ENCODE measurements at regions not wholly inside any gene's neighbourhood (a gene's known extent, or its start where the extent isn't known, plus 50 kb on each side); places are given as distances from the start of the nearest gene placed in this dataset.
A peak's percentile ranks its signal among the peaks of the same experiment; 100 is the strongest.

DNA sequence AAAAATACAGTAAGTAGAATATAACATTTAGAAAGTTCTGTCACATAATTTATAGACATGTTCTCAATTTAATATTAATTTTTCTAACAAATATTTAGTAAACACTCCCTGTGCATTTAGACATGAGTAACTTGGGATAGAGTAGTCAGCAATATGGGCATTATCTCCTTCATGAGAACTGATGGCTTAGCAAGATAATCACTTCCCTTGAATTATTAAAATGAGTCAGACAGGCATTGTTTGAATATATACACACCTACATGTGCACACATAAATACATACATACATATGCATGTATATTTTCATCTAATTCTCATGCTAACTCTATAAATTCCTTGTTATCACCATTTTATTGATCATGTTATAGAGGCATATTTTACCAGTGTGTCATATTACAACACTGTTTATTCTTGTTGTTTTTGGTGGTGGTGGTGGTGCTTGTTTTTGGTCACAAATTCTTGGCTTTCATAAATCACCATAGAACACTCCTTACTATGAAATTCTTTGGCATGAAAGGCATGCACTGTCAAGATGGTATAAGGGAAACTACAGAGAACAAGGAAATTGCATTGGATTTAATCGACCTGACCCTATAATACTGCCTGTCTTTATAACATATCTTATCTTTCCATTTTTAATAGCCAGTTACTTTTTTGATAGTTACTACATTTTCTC is 434.5 kb upstream of the MANEA start:
- no peak for DNase-seq

GRCh38 chr6:95143408-95144180 is 433.7 kb upstream of the MANEA start:
- DNase-seq: no peak

DNA sequence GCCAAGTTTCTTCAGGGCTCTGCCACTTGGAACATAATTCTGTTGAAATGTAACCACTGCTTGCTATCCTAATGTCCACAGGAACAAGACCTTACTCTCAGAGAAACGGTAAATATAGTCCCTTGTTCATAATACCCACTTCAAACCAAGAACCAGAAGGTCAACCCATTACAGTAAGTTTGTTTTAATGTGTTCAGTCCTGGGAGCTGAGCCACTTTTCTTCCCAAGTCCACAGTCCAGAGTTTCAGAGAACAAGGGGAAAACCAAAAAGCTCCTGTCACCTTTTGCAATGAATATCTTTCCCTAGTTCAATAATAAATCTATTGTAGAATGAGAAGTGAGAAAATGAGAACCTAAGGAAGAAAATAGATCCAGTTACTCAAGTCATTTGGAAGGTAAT is 431.9 kb upstream of the MANEA start:
- no peak for DNase-seq

GRCh38 chr6:95159557-95159956 is 417.8 kb upstream of the MANEA start:
- no peak for DNase-seq

GRCh38 chr6:95169775-95170174 is 407.6 kb upstream of the MANEA start:
- no peak for DNase-seq

DNA sequence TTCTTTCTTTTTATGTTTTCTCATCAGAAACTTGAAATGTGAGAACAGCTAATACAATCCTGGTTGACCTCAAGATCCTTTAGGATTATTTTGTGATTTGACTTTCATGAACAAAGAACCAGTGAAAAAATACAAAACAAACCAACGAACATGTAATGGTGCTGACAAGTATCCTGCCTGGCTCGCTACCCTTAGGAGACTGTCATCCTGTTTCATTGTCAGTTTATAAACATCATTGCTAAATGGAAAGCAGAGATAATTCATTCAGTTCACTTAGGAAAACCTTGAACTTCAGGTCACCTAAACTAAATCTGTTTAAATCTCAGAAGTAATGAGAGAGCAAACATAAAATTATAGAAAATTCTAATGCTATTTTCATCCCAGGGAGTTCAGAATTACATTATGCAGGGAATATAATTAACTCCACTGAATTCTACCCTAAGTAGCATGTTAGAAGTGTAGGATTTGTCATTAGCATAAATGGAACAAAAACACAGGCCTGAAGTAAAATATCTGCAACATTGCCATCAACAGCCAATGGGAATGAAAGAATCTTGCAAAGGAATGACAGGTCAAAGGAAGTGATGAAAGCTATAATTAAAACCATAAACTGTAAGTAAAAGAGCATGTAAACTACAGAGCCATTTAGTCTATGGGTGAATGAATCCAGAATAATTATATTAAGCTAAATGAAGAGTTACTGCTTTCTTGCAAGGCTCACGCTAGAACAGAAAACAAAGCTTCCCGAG is 401.2 kb upstream of the MANEA start:
- DNase-seq: no peak

- DNase-seq: no peak
Measured at GRCh38 chr6:95185874-95186273, 391.5 kb upstream of the MANEA start.

DNA sequence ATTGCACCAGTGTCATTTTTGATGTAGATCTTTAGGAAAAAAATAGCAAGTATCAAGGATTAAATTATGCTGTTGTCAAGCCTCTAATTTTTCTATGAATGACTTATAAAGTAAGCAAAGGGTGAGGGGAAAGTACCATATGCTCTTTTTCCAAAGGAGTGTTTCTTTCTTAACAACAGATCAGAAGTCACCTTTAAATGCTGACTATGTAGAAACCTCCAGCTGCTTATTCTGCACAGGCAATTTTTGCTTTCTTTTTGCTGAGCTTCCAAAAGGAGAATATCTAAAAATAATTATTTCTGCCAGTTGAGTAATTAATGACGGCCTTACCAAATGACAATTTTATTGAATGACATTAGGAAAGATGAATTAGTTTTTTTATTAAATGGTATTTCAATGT is 390.6 kb upstream of the MANEA start:
- no peak for DNase-seq

DNA sequence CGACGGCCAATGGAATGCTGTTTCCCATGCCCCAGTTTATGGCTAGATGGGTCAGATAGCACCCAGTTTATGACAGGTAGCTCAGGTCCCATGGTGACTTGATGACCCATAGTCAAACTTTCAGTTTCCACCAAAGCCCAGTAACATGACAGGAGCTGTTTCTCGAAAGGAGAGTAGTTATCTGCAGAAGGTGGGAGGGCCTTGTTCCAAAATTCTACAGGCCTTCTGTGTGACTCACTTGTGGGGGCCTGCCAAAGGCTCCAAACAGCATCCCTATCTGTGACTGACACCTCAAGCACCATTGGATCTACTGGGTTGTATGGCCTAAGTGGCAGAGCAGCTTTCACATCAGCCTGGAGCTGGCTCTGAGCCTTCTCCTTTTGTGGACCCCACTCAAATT is 379.7 kb upstream of the MANEA start:
- DNase-seq: no peak

DNA sequence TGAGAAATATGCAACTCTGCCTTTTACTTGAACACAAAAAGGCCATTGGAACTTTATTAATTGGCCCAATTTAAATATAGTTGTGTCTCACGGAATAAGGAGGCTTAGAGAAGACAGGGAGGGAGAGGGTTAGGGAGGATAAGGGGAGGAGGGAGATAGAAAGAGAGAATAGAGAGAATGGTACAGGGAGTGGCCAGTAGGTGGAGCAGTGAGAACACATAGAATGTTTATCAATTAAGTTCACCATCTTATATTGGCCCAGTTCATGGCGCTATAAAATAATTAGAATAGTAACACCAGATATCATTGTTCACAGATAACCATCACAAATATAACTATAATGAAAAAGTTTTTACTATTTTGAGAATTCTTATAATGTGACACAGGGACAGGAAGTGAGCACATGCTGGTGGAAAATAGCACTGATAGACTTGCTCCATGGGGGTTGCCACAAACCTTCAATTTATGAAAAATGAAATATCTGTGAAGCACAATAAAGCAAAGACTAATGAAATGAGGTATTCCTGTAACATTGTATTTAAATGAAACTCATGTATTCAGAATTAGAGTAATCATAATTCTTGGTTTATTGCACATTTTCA is 374.1 kb upstream of the MANEA start:
- DNase-seq: peak; percentile 72

DNA sequence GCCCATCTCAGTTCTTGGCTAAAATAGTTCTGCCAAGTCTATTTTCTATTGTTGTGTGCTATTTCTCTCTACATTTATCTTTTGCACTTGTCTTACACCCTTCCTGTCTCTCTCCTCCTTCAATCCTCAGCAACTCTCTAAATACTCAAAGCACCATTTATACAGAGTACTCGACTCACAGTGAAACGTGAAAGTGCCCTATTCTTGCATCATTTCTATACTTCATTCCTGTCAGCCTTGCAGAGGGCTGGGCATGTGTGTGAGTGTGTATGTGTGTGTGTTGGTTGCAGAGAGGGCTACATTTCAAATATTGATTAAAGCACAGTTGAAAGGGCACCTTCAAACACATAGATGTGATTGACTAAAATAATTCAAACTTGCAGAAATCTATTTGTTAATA is 373.2 kb upstream of the MANEA start:
- DNase-seq: no peak

DNA sequence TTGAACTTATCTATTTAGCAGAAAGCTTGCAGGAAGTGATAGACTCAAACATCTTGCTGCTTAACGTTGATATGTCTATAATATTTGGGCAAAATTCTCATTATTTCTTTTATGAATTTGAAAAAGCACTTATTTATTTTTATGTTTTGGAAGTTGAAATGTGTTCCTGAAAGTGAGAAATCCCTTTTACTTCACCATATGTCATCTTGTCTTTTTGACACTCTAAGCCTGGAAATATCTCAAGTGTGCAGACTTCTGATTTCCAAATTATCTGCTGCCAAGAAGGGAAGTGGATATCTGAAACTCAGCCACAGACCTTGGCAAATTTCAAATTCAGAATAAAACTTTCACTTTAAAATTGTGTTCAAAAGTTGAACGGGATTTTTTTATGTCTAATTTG is 368.7 kb upstream of the MANEA start:
- DNase-seq: no peak

DNA sequence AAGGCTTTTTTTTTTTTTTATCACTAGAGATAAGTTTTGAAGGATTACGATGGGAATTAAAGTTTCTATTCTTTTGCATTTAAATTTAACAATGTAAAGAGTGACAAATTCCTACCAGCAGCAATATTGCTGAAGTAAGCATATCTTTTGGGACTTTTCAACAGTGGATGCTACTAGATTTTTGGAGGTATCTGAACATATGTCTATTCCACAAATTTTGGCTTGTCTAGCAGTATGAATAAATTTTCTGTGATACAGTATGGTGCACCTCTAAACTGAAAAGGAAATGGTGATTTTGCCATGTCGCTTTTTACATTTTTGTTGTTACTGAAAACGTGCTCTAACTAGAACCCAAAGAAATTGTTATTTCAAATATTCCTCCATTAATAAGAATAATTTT is 368.3 kb upstream of the MANEA start:
- DNase-seq: no peak

- no peak for DNase-seq
Measured at GRCh38 chr6:95216555-95216954, 360.8 kb upstream of the MANEA start.

DNA sequence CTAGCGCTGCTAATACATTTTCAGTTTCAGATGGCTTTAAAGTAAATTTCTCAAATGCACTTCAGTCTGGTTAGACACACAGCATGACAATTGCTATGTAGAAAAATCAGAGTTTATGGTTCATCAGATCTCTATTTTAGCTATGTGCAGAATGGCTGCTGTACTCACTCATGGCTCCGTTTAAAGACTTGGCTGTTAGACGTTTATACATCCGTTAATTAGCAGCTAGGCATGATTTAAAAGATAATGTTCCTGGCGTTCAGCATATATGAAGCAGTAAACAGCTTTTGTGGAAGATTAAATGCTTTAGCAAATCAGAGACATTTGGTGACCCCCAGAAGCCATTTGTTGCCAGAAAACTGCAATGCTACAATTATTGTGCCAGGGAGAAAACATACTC is 350.0 kb upstream of the MANEA start:
- no peak for DNase-seq

DNA sequence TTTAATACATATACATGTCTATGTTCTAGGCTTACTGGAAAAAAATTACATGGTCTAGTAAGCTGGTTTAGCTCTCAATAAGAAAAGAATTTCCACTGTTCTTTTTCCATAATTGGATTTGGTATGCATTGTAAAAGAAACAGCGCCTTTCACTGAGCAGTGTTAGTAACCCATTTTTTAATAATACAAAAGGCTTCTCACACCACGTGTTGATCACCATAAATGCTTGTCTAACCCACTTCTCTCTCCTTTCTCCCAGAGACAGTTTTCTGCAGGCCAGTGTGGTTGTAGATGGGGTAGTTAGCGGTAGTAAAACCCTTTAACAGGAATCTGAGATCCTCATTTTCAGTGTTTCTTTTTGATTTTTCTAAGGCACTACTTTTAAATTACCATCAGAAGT is 348.7 kb upstream of the MANEA start:
- no peak for DNase-seq

DNA sequence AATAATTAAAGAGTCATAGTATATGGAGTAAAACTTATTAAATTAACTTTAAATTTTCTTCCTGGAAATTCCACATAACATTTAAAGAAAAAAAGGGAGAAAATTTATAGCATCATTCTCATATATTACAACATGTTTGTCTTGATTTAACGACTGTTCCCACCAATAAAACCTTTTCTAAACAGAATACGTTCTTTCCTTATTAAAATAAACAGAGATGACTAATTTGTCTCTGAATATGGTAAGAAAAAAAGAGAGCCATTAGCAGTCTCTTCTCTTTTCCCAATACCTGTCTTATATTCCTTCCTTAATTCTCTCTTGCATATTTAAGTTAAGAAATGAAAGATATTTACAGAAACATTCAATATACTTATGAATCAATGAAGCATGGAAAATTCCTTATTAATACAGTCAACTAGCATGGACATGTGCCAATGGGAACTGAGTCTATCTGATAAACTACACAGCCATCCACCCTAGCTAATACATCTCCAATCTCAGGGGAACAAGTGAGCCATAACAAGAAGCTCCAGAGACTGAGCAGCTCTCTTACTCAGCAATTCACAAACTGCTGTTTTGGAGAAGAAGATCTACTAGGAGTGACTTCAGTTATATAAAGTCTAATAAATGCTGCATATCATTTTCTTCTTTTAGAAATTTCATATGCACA is 347.1 kb upstream of the MANEA start:
- no peak for DNase-seq

DNA sequence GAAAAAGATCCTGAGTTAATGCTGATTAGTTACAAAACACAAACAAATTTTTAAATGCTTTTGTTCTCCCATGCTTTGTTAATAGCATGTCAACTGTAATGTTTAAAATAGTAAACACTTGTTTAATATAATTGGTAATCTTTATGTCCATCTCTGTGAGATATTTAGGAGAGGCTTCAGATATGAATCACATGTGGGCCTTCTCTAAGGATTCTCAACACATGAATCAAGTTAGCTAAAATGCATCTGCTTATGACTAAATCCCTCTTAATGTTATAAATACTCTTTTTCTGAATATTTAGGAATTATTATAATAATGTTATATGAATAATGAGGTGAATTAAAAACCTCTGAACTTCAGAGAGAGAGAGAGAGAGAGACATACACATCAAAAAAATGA is 345.9 kb upstream of the MANEA start:
- DNase-seq: no peak

GRCh38 chr6:95232446-95232845 is 344.9 kb upstream of the MANEA start:
- no peak for DNase-seq

GRCh38 chr6:95233879-95234278 is 343.5 kb upstream of the MANEA start:
- no peak for DNase-seq

DNA sequence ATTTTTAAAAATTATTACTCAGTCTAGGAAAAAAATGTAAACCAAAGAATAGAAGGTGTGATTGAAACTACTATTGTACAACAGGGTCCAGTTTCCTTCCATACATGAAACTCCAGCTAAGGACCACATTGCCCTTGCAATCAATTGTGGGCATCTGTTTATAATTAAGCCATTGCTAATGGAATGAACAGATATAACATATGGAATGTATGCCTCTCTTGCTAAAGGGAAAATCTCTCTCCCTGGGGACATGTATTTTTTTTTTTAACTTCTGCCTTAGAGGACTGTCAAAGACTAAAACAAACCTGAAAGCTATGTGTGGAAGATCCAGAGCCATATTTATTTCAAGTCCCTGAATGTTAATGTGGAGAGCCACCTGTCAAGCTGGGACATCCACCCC is 336.8 kb upstream of the MANEA start:
- DNase-seq: no peak

DNA sequence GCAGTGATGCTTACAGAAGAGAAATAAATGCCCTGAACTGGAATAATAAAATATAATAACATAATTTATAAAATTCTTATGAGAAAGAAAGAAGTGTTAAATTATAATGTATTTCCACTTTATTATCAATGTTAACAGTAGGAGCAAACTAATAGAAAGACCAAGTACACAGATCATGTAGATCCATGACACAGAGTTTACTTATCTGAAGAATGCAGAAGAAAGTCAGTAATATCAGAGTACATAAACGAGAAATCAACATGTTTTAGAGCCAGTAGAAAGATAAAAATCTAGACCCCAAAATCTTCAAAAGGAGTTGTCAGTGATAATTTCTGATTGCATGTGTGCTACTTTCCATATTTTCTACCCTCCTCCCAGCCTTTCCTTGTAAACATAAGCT is 334.8 kb upstream of the MANEA start:
- DNase-seq: no peak

GRCh38 chr6:95243053-95243452 is 334.3 kb upstream of the MANEA start:
- DNase-seq: no peak

Measured in hematopoietic multipotent progenitor cell treated with erythropoietin and hydrocortisone succinate and interleukin-3 and kit ligand, for 6 days (in vitro differentiated cells).